ENCODE measurements at regions not wholly inside any gene's neighbourhood (a gene's known extent, or its start where the extent isn't known, plus 50 kb on each side); places are given as distances from the start of the nearest gene placed in this dataset.

DNA sequence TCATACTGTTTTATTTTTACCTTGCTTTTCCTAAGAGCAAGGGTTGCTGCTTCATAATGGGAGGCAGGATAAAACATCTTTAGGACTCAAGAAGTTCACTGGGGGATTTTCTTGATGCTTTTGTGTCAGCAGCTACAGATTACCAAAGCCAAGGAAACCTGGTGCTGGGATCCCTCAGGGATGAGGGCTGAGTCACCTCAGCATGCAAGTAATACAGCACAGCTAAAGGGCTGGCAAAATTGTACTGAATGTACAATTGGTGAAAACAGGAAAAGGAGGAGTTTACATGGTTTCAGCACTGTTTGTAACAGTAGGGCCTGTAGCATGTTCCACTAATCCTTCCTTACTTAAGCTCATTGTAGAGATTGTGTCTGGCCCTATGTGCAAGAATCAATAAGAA lies 1056.8 kb downstream of the SORCS1 start:
- Histone ChIP-seq H3K4me1 (no peaks in the 10 kb centered on the region), H3K4me3 (no peak overlapping the region), H3K27ac (no peak overlapping the region), H3K36me3 (no peaks in the 10 kb centered on the region), H3K9me3 (no peaks in the 10 kb centered on the region), H3K27me3 (no peaks in the 10 kb centered on the region)
- in situ Hi-C loops (cut with MboI; ENCODE audit: low pct_ligation_motif_present in 1 of 4, low pct_unique_long_range_greater_than_20kb in 1 of 4, low sequenced_read_pairs in 3 of 4) (no loop called here), intact Hi-C loops (cut with DNase I; ENCODE audit: low total_unique reads) (no loop called here)
- TF ChIP-seq, protein P1, sequence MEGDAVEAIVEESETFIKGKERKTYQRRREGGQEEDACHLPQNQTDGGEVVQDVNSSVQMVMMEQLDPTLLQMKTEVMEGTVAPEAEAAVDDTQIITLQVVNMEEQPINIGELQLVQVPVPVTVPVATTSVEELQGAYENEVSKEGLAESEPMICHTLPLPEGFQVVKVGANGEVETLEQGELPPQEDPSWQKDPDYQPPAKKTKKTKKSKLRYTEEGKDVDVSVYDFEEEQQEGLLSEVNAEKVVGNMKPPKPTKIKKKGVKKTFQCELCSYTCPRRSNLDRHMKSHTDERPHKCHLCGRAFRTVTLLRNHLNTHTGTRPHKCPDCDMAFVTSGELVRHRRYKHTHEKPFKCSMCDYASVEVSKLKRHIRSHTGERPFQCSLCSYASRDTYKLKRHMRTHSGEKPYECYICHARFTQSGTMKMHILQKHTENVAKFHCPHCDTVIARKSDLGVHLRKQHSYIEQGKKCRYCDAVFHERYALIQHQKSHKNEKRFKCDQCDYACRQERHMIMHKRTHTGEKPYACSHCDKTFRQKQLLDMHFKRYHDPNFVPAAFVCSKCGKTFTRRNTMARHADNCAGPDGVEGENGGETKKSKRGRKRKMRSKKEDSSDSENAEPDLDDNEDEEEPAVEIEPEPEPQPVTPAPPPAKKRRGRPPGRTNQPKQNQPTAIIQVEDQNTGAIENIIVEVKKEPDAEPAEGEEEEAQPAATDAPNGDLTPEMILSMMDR (IDR thresholded peaks at IDR 0.05) = no peak
- no peak for TF ChIP-seq EP300 (IDR thresholded peaks at IDR 0.05; ENCODE audit: low read depth)
- no peak for TF ChIP-seq POLR2AphosphoS5 (IDR thresholded peaks at IDR 0.05)
- no peak for TF ChIP-seq POLR2A (IDR thresholded peaks at IDR 0.05)
- no peak for DNase-seq

DNA sequence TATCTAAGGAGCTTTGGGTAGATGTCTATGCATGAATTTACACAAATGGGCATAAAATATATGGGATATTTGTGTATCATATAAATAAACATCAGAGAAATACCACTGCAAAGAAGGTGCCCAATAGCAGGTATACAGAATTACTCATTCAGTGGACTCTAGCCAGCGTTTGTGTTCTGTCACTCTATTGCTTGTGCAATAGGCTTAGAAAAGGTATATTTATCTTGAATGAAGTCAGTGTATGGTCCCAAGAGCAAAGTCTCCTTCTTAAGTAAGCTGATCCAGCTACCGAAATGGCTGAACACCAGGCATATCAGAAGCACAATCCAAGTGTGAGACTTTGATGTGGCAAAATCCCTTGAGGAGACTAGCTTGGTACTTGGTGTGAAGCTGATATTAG lies 1058.4 kb downstream of the SORCS1 start:
- Histone ChIP-seq H3K4me1 (no peaks in the 10 kb centered on the region), H3K27me3 (no peaks in the 10 kb centered on the region), H3K4me3 (no peak overlapping the region), H3K9me3 (no peaks in the 10 kb centered on the region), H3K27ac (no peak overlapping the region), H3K36me3 (no peaks in the 10 kb centered on the region)
- in situ Hi-C loops (cut with MboI; ENCODE audit: low pct_ligation_motif_present in 1 of 4, low pct_unique_long_range_greater_than_20kb in 1 of 4, low sequenced_read_pairs in 3 of 4) (no loop called here), intact Hi-C loops (cut with DNase I; ENCODE audit: low total_unique reads) (no loop called here)
- WGBS, 2 donors (ENCODE audit: low coverage in 1 of 2) = 50 to 66% methylated on average over 1 to 2 of the region's 2 CpGs
- no peak for TF ChIP-seq EP300 (IDR thresholded peaks at IDR 0.05; ENCODE audit: low read depth)
- TF ChIP-seq POLR2AphosphoS5 (IDR thresholded peaks at IDR 0.05) = no peak
- no peak for DNase-seq

DNA sequence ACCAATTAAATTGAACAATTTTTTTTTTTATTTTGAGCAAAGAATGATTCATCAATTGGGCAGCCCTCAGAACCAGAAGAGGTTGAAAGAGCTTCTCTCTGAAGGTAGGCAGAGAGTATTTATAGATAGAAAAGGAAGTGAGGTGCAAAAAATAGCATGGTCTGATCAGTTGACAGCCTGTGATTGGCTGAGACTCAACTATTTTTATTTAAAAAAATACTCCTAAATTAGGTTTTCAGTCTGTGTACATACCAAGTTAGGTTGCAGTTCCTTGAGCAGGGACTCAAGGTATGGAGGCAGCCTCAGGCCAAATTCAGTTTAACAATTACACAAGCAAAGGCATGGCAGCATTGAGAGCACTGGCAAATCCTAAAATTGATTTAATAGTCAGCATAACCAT lies 1074.7 kb downstream of the SORCS1 start:
- no peak for TF ChIP-seq POLR2AphosphoS5 (IDR thresholded peaks at IDR 0.05)
- TF ChIP-seq, protein P1 (IDR thresholded peaks at IDR 0.05) = no peak
- TF ChIP-seq EP300 (IDR thresholded peaks at IDR 0.05; ENCODE audit: low read depth) = no peak
- Histone ChIP-seq H3K9me3 (no peaks in the 10 kb centered on the region), H3K4me3 (no peak overlapping the region), H3K27ac (no peak overlapping the region), H3K4me1 (no peaks in the 10 kb centered on the region), H3K36me3 (no peaks in the 10 kb centered on the region), H3K27me3 (no peaks in the 10 kb centered on the region)
- DNase-seq = no peak
- intact Hi-C loops (cut with DNase I; ENCODE audit: low total_unique reads) (no loop called here), in situ Hi-C loops (cut with MboI; ENCODE audit: low pct_ligation_motif_present in 1 of 4, low pct_unique_long_range_greater_than_20kb in 1 of 4, low sequenced_read_pairs in 3 of 4) (no loop called here)

DNA sequence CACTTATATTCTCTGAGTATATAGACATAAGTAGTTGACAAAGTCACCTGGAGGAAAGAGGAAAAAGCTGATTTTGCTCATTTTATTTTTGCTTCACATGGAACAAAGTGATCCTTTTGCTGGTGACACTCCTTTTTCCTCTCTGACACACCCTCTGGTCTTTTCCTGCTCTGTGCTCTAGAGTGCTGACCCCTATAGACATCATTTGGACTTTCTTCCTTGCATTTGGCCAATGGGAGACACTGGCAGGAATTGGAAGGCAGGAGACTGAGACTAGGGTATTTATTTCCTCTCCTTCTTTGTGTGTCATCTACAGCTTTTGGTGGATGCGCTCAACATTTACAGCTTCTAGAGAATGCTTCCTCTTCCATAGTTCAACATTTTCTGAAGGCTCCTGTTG lies 1078.1 kb downstream of the SORCS1 start:
- in situ Hi-C loops (cut with MboI; ENCODE audit: low pct_ligation_motif_present in 1 of 4, low pct_unique_long_range_greater_than_20kb in 1 of 4, low sequenced_read_pairs in 3 of 4) = no loop called here
- no peak for TF ChIP-seq POLR2AphosphoS5 (IDR thresholded peaks at IDR 0.05)
- no peak for TF ChIP-seq POLR2A (IDR thresholded peaks at IDR 0.05)
- no peak for TF ChIP-seq EP300 (IDR thresholded peaks at IDR 0.05; ENCODE audit: low read depth)
- TF ChIP-seq, protein P1 (IDR thresholded peaks at IDR 0.05) = no peak
- no peak for DNase-seq
- 95 to 100% methylated on average over 1 of the region's 1 CpG for WGBS, 2 donors (ENCODE audit: low coverage in 1 of 2)
- Histone ChIP-seq H3K4me1 (no peaks in the 10 kb centered on the region), H3K4me3 (no peak overlapping the region), H3K36me3 (no peaks in the 10 kb centered on the region), H3K27me3 (no peaks in the 10 kb centered on the region), H3K27ac (no peak overlapping the region), H3K9me3 (no peaks in the 10 kb centered on the region)
- intact Hi-C loops (cut with DNase I; ENCODE audit: low total_unique reads) = no loop called here

DNA sequence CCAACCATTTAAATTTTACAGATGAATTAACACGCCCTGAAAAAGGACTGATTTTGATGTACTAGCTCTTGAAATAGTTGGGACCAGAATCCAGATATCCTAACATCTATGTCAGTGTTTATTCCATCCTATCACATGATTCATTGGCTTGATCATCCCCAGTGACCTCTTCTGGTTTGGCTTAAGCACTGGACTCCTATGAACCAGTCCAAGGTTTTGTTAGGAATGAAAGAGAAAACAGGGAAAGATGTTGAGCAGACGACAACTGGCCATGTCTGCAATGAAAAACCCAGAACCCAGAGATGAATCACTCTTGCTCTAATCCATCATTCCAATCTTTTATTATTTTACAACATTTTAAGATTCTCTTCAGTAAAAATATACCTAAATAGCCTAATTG lies 1080.9 kb downstream of the SORCS1 start:
- Histone ChIP-seq H3K27me3 (no peaks in the 10 kb centered on the region), H3K9me3 (no peaks in the 10 kb centered on the region), H3K4me1 (no peaks in the 10 kb centered on the region), H3K4me3 (no peak overlapping the region), H3K27ac (no peak overlapping the region), H3K36me3 (no peaks in the 10 kb centered on the region)
- in situ Hi-C loops (cut with MboI; ENCODE audit: low pct_ligation_motif_present in 1 of 4, low pct_unique_long_range_greater_than_20kb in 1 of 4, low sequenced_read_pairs in 3 of 4) (no loop called here), intact Hi-C loops (cut with DNase I; ENCODE audit: low total_unique reads) (no loop called here)
- 53 to 61% methylated on average over 2 of the region's 2 CpGs for WGBS, 2 donors (ENCODE audit: low coverage in 1 of 2)
- DNase-seq = no peak
- TF ChIP-seq POLR2A (IDR thresholded peaks at IDR 0.05) (no peak), EP300 (IDR thresholded peaks at IDR 0.05; ENCODE audit: low read depth) (no peak), POLR2AphosphoS5 (IDR thresholded peaks at IDR 0.05) (no peak)
- TF ChIP-seq, protein P1 (IDR thresholded peaks at IDR 0.05) = no peak
